ENCODE measurements at regions not wholly inside any gene's neighbourhood (a gene's known extent, or its start where the extent isn't known, plus 50 kb on each side); places are given as distances from the start of the nearest gene placed in this dataset.

- no peak overlapping the region for H3K27ac ChIP-seq (ENCODE audit: low read depth, low read length)
- ChIA-PET CTCF (no interaction called here), POLR2A (no interaction called here)
- TF ChIP-seq CTCF (IDR thresholded peaks at IDR 0.05; ENCODE audit: low read depth, low read length): no peak
- no peak for DNase-seq (ENCODE audit: low read depth, low spot score)
- H3K9me3 ChIP-seq (ENCODE audit: control insufficient read depth, insufficient read depth, low read length): peaks cover 64% of the 10 kb centered on the region
- H3K4me3 ChIP-seq (ENCODE audit: low read depth, low read length): no peak overlapping the region
- no peaks in the 10 kb centered on the region for H3K27me3 ChIP-seq (ENCODE audit: control insufficient read depth, insufficient read depth, low read length)
Measured at GRCh38 chr5:3199962-3200755, 395.5 kb upstream of the IRX1 start.

GRCh38 chr5:3198074-3198449 lies 397.6 kb upstream of the IRX1 start:
- DNase-seq (ENCODE audit: low read depth, low spot score): no peak
- peaks cover 56% of the 10 kb centered on the region for H3K9me3 ChIP-seq (ENCODE audit: control insufficient read depth, insufficient read depth, low read length)
- H3K4me3 ChIP-seq (ENCODE audit: low read depth, low read length): no peak overlapping the region
- H3K27me3 ChIP-seq (ENCODE audit: control insufficient read depth, insufficient read depth, low read length): no peaks in the 10 kb centered on the region
- TF ChIP-seq CTCF (IDR thresholded peaks at IDR 0.05; ENCODE audit: low read depth, low read length): no peak
- POLR2A ChIA-PET: no interaction called here
- CTCF ChIA-PET: no interaction called here
- no peak overlapping the region for H3K27ac ChIP-seq (ENCODE audit: low read depth, low read length)

- H3K4me3 ChIP-seq (ENCODE audit: low read depth, low read length): no peak overlapping the region
- DNase-seq (ENCODE audit: low read depth, low spot score): no peak
- POLR2A ChIA-PET: no interaction called here
Measured at GRCh38 chr5:3197304-3198073, 398.1 kb upstream of the IRX1 start.

GRCh38 chr5:3195994-3196393 lies 399.6 kb upstream of the IRX1 start:
- H3K9me3 ChIP-seq (ENCODE audit: control insufficient read depth, insufficient read depth, low read length): peaks cover 50% of the 10 kb centered on the region
- ChIA-PET POLR2A (no interaction called here), CTCF (interaction anchor here (0.7 kb wide), 1 partner anchor 44 kb away, joined by 4 read pairs; no protein-coding TSS in a partner anchor)
- DNase-seq (ENCODE audit: low read depth, low spot score): no peak
- no peak overlapping the region for H3K4me3 ChIP-seq (ENCODE audit: low read depth, low read length)
- TF ChIP-seq CTCF (IDR thresholded peaks at IDR 0.05; ENCODE audit: low read depth, low read length): no peak
- H3K27me3 ChIP-seq (ENCODE audit: control insufficient read depth, insufficient read depth, low read length): no peaks in the 10 kb centered on the region
- H3K27ac ChIP-seq (ENCODE audit: low read depth, low read length): no peak overlapping the region

More at GRCh38 chr5:3197304-3198073, 398.1 kb upstream of the IRX1 start:
- CTCF ChIA-PET: no interaction called here
- H3K9me3 ChIP-seq (ENCODE audit: control insufficient read depth, insufficient read depth, low read length): peaks cover 53% of the 10 kb centered on the region
- H3K27me3 ChIP-seq (ENCODE audit: control insufficient read depth, insufficient read depth, low read length): no peaks in the 10 kb centered on the region
- TF ChIP-seq CTCF (IDR thresholded peaks at IDR 0.05; ENCODE audit: low read depth, low read length): no peak
- no peak overlapping the region for H3K27ac ChIP-seq (ENCODE audit: low read depth, low read length)

GRCh38 chr5:3194684-3195083 lies 400.9 kb upstream of the IRX1 start:
- no peak for TF ChIP-seq CTCF (IDR thresholded peaks at IDR 0.05; ENCODE audit: low read depth, low read length)
- H3K4me3 ChIP-seq (ENCODE audit: low read depth, low read length): no peak overlapping the region
- CTCF ChIA-PET: no interaction called here
- no peak overlapping the region for H3K27ac ChIP-seq (ENCODE audit: low read depth, low read length)
- POLR2A ChIA-PET: no interaction called here
- no peak for DNase-seq (ENCODE audit: low read depth, low spot score)
- H3K9me3 ChIP-seq (ENCODE audit: control insufficient read depth, insufficient read depth, low read length): peaks cover 40% of the 10 kb centered on the region
- H3K27me3 ChIP-seq (ENCODE audit: control insufficient read depth, insufficient read depth, low read length): no peaks in the 10 kb centered on the region
